Heart left ventricle (tissue), 16 donors: ENCODE measurements at regions not wholly inside any gene's neighbourhood (a gene's known extent, or its start where the extent isn't known, plus 50 kb on each side); places are given as distances from the start of the nearest gene placed in this dataset.

ENCODE experiments used
- ATAC-seq, 4 donors: fragments of 200-7000 bp; cut with Tn5 transposase; one replicate each; pipeline ENCODE4 v1.9.1; 2020 to 2022; ENCODE audit warnings: moderate library complexity in 4 of 4, mild to moderate bottlenecking in 3 of 4, moderate number of reproducible peaks in 1 of 4
- DNase-seq, 5 donors: peaks; one replicate each; pipeline ENCODE4 v3.0.0-alpha.2; 2020
- H3K27ac ChIP-seq, 12 donors: fragments of 200-600 bp; sonication (generic) in 4 of 12; one replicate each; pipeline versions ENCODE4 v1.5.0 to v1.8.0; 2016 to 2022; ENCODE audit warnings: mild to moderate bottlenecking in 2 of 12
- H3K27me3 ChIP-seq, 9 donors: fragments of 200-600 bp; sonication (generic) in 2 of 9; one replicate each; pipeline versions ENCODE4 v1.5.1 to v1.8.0; 2016 to 2022; ENCODE audit warnings: mild to moderate bottlenecking in 3 of 9
- H3K36me3 ChIP-seq, 9 donors: fragments of 200-600 bp; sonication (generic) in 2 of 9; one replicate each; pipeline versions ENCODE4 v1.5.0 to v1.8.0; 2018 to 2022; ENCODE audit warnings: mild to moderate bottlenecking in 2 of 9
- H3K4me1 ChIP-seq, 12 donors: fragments of 200-600 bp; sonication (generic) in 4 of 12; one replicate each; pipeline versions ENCODE4 v1.5.0 to v1.8.0; 2016 to 2022; ENCODE audit warnings: mild to moderate bottlenecking in 3 of 12
- H3K4me3 ChIP-seq, 12 donors: fragments of 200-600 bp; sonication (generic) in 4 of 12; one replicate each; pipeline versions ENCODE4 v1.5.0 to v1.8.0; 2017 to 2022; ENCODE audit warnings: mild to moderate bottlenecking in 9 of 12, moderate library complexity in 4 of 12
- H3K9me3 ChIP-seq, 12 donors: fragments of 200-600 bp; sonication (generic) in 4 of 12; one replicate each; pipeline versions ENCODE4 v1.5.0 to v1.8.0; 2016 to 2022; ENCODE audit warnings: mild to moderate bottlenecking in 1 of 12
- POLR2A ChIP-seq, 2 donors: fragments of 450-650 bp; IDR thresholded peaks; one replicate each; pipeline ENCODE4 v1.6.1; 2017; ENCODE audit warnings: antibody characterized with exemption in 2 of 2, mild to moderate bottlenecking in 2 of 2, moderate library complexity in 2 of 2
- whole genome bisulfite sequencing, 4 donors: extraction: QIAGEN DNeasy Blood & Tissue Kit in 2 of 4; methylation state at CpG; one replicate each; pipeline versions ENCODE4 v1.1.5 to v1.1.7; 2013 to 2018; 5-methylcytosine and 5-hydroxymethylcytosine counted together
- intact Hi-C, 10 donors: fragments of 100-400 bp; cut with DNase I; formaldehyde crosslinking; loops; one replicate each; pipeline versions ENCODE4 v1.11.1 to v1.14.2; 2022
- TF ChIP-seq, protein P1 (sequence below), 12 donors: fragments of 200-600 bp; sonication (generic) in 4 of 12; IDR thresholded peaks; one replicate each; pipeline versions ENCODE4 v1.5.0 to v1.8.0; 2018 to 2022; ENCODE audit warnings: antibody characterized with exemption in 12 of 12, mild to moderate bottlenecking in 5 of 12
- donor health status: ischemic (EF 13 %, LVEDD 7.1; RV severe dilation, severe dysfunction).
- donor health status: healthy with polysubstance abuse.
- donor health status: DM: no; HTN: yes; CAD: no.
- donor health status: DM: no; HTN: no; CAD: no.
- donor health status: ischemic (EF 25% LVEDD 6.9; RV normal size, moderate dysfunction).
- donor health status: ischemic (EF 25% LVEDD 5.7; RV mildly dilated, moderate dysfunction).
- donor health status: healthy.
- donor health status: DM: yes; HTN: yes; CAD: no.
- donor health status: ischemic (EF 35%, LVEDD 5.7; RV mildly dilated, moderate dysfunction).
- donor health status: nonischemic (EF 11% LVEDD 7.7; RV severe dilation, severe dysfunction).
- donor health status: DM: yes; HTN: yes; CAD: no.
- donor health status: PGD.
- donor health status: ischemic (EF 29% LVEDD 5.4; RV normal size, mild dysfunction).
- donor health status: nonischemic (EF 23%, LVEDD 6.1; RV moderate dilation, normal function).

DNA sequence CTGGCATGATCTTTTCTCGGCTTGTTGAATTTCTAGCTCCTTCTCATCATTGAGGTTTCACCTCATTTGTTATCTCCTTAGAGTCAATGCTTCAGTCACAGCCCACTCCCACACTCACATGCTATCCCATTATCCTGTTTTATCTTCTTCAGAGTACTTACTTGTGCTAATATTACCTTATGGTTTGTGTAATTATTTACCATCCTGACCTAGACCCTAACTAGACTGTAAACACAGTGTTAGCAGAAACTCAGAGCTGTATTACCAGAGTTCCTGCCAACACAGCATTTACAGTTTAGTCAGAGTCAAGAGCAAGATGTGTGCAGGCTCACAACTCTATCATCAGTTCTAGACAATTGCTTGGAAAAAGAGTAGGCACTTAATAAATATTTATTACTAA lies 144.7 kb downstream of the OTOL1 start:
- DNase-seq (no peak), ATAC-seq (no peak)
- Histone ChIP-seq H3K9me3 (no peaks in the 10 kb centered on the region), H3K36me3 (no peaks in the 10 kb centered on the region), H3K27me3 (no peaks in the 10 kb centered on the region), H3K4me3 (no peak overlapping the region), H3K27ac (no peak overlapping the region), H3K4me1 (no peaks in the 10 kb centered on the region)
- intact Hi-C loops: loop anchor here in 1 of 10 donors (2.0 kb wide), 1 partner anchor 62 kb away; no protein-coding TSS in a partner anchor
- TF ChIP-seq POLR2A (IDR thresholded peaks at IDR 0.05): no peak
- TF ChIP-seq, protein P1, sequence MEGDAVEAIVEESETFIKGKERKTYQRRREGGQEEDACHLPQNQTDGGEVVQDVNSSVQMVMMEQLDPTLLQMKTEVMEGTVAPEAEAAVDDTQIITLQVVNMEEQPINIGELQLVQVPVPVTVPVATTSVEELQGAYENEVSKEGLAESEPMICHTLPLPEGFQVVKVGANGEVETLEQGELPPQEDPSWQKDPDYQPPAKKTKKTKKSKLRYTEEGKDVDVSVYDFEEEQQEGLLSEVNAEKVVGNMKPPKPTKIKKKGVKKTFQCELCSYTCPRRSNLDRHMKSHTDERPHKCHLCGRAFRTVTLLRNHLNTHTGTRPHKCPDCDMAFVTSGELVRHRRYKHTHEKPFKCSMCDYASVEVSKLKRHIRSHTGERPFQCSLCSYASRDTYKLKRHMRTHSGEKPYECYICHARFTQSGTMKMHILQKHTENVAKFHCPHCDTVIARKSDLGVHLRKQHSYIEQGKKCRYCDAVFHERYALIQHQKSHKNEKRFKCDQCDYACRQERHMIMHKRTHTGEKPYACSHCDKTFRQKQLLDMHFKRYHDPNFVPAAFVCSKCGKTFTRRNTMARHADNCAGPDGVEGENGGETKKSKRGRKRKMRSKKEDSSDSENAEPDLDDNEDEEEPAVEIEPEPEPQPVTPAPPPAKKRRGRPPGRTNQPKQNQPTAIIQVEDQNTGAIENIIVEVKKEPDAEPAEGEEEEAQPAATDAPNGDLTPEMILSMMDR (IDR thresholded peaks at IDR 0.05): no peak
- WGBS, 4 donors: 61 to 87% (median 71%) methylated on average over 1 of the region's 1 CpG

DNA sequence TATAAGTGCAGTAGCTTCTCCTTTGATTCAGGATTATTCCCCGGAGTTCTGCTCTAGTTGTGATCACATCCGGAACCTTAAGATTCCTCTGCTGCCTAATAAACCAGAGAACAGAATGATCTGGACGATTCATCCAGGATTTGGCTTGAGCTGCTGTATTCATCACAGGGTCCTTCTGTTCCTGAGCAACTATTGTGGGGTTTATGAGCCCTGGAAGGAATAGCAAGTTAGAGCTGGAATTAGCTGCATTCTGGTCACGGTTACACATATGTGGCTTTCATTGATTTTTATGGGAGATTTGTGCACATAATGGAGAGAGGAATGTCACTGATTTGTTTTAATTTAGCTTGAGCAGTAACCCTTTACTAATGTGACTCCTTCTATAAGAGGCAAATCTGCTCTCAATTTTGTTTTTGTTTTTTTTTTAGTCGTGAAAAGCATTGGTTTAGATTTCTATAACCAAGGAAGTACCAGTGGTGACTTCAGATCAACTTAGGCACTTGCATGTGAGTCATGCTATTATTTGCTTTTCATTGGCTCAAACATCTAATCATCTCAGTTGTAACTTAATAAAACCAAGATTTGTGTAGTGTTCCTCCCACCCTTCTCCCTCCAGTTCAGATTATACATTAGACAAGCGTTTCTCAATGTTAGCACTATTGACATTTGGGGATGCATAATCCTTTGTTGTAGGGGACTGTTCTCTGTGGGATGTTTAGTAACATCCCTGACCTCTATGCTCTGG lies 148.5 kb downstream of the OTOL1 start:
- H3K9me3 ChIP-seq: no peaks in the 10 kb centered on the region
- 72 to 80% (median 74%) methylated on average over 6 of the region's 6 CpGs for WGBS, 4 donors
- intact Hi-C loops: no loop called here
- no peak overlapping the region for H3K4me3 ChIP-seq
- no peaks in the 10 kb centered on the region for H3K36me3 ChIP-seq
- TF ChIP-seq, protein P1 (IDR thresholded peaks at IDR 0.05): no peak
- TF ChIP-seq POLR2A (IDR thresholded peaks at IDR 0.05): no peak
- no peaks in the 10 kb centered on the region for H3K27me3 ChIP-seq
- ATAC-seq: no peak
- H3K4me1 ChIP-seq: no peaks in the 10 kb centered on the region
- no peak for DNase-seq
- H3K27ac ChIP-seq: no peak overlapping the region

DNA sequence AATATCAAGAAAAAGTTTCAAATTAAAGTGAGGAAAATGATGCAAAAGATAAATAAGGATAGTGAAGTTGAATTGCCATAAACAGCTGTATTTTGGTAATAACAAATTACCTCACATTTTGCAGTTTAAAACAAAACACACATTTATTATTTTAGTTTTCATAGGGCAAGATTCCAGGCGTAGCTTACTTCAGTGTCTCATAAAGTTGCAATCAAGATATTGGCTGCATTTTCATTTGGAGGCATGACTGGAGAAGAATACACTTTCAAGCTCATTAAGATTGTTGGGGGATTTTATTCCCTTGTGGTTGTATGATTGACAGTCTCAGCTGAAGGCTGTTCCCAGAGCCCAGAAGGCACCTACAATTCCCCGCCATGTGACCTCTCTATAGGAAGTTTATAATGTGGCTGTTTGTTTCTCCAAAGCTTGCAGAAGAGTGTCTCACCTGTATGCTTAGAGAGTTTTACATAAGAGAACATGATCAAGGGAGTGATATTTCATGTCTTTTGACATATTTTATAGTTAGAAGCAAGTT lies 151.4 kb downstream of the OTOL1 start:
- ATAC-seq (no peak), DNase-seq (no peak)
- Histone ChIP-seq H3K27ac (no peak overlapping the region), H3K36me3 (no peaks in the 10 kb centered on the region), H3K9me3 (no peaks in the 10 kb centered on the region), H3K27me3 (no peaks in the 10 kb centered on the region), H3K4me1 (no peaks in the 10 kb centered on the region), H3K4me3 (no peak overlapping the region)
- TF ChIP-seq, protein P1 (IDR thresholded peaks at IDR 0.05): no peak
- TF ChIP-seq POLR2A (IDR thresholded peaks at IDR 0.05): no peak
- WGBS, 4 donors: 84 to 94% (median 91%) methylated on average over 2 of the region's 2 CpGs
- intact Hi-C loops: no loop called here

DNA sequence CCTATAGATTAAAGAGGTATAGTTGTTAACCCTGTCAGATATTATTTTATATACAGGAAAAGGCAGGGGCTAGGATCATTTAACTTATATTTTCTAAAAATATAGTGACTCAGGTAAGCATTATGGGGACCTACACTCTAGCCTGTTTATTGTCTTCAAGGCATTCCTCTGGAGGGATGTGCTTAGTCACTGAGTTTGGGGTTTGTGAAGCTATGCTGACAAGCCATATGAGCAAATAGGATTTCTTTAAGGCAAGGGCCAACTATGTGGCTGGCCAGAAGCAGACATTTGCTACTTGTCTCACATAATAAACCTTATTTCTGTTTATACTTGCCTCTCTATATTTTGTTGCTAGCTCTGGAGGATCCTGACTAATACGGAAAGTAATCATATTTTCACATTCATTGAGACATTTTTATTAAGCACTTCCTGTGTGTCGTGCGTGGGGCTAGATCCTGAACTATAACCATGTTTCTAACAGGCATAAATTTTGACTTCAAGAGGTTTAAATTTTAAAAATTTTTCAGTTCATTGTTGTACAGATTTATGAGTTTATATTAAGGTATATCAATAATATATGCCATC lies 153.4 kb downstream of the OTOL1 start:
- H3K27me3 ChIP-seq: no peaks in the 10 kb centered on the region
- H3K36me3 ChIP-seq: no peaks in the 10 kb centered on the region
- DNase-seq: no peak
- no peaks in the 10 kb centered on the region for H3K9me3 ChIP-seq
- intact Hi-C loops: no loop called here
- H3K4me1 ChIP-seq: no peaks in the 10 kb centered on the region
- no peak for TF ChIP-seq POLR2A (IDR thresholded peaks at IDR 0.05)
- TF ChIP-seq, protein P1 (IDR thresholded peaks at IDR 0.05): no peak
- no peak for ATAC-seq
- H3K4me3 ChIP-seq: no peak overlapping the region
- 67 to 73% (median 70%) methylated on average over 3 of the region's 3 CpGs for WGBS, 4 donors
- no peak overlapping the region for H3K27ac ChIP-seq
